ENCODE measurements at regions not wholly inside any gene's neighbourhood (a gene's known extent, or its start where the extent isn't known, plus 50 kb on each side); places are given as distances from the start of the nearest gene placed in this dataset.
"Not testable (repeated sequence)": the region's sequence is repeated elsewhere in the genome, so short reads cannot be mapped to it uniquely, and the experiment has no call there.

DNA sequence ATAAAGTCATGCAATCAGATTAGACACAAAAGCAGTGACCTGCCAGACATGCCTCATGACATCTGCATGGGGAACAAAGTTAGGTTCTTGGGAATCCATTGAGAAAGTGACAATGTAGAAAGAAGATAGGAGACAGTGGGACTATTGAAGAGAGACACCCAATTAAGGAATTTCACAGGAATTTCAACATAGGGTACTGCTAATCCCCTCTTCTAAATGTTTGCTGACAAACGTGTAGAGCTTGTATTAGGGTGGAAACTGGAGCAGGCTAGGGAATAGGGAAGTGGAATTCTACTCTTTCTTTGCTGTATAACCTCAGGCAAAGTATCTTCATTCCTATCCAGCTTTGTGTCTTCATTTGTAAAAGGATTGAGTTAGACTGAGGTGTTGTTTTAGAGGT is 409.4 kb upstream of the SASH1 start:
- DNase-seq: no peak

DNA sequence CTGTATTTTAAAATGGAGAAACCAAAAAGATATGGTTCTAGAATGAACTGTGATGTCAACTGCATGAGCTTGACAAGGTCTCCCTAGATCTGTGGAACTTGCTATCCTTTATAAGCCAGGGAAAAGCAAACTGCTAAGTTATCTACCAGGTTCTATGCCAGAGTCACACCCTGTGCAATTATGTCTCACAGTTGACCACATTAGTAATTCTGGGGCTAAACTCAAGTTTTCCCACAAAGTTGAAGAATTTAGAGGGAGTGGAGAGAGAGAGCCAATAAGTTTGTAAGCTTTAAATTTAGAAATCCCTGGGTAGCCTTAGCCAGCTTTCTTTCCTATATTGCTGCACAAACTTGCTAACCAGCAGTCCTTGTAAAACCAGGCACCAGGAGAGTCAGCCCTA is 407.0 kb upstream of the SASH1 start:
- no peak for DNase-seq

DNA sequence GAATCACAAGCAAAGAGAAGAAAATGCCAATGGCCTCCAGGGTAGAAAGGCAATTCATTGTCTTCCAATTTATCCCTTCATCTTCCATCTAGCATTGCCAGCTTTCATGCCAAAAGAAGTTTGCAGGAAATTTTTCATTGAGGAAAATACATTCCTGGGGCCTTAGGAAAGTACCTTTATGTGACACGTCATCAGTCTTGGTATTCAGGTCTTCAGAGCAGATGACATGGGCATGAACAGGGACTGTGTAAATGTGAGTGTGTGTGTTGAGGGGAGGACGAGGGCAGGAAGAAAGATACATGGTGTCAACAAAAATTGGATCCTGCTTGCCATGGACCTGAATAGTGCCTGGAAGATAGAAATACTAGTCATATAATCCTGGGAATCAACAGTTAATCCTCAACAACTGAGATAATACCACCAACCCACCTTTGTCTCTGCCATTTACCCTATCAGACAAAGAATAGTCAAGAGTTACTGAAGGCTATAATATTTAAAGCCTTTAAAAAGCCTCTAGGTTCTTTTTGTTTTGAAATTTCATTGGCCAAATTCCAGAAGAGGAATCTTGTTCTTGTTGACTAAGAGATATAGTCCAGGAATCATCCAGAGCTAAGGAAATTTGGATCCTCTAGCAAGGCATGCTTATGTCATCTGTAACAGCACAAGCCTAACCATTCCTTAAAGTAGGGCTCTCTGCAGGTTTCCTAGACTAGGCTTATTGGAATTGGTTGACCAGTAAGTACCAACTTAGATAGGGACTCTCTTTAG is 405.8 kb upstream of the SASH1 start:
- no peak for DNase-seq

DNA sequence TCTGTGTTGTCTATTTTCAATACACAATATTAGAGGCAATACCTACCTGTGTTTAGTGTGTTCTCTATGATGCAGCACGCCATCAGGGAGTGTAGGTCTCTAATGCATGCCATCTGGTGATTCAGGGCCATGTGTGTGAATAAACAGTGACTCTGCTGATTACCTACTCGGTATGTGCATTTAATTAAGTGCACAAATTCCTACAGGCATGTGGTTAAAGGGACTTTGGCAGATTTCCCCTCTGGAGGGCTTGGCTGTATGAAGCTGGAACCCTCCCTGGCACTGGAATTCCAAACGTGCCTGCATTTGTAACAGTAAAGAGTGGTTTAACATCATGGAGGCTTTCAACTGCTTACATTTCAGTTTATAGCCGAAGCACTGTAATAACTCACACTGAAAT is 401.5 kb upstream of the SASH1 start:
- no peak for DNase-seq

DNA sequence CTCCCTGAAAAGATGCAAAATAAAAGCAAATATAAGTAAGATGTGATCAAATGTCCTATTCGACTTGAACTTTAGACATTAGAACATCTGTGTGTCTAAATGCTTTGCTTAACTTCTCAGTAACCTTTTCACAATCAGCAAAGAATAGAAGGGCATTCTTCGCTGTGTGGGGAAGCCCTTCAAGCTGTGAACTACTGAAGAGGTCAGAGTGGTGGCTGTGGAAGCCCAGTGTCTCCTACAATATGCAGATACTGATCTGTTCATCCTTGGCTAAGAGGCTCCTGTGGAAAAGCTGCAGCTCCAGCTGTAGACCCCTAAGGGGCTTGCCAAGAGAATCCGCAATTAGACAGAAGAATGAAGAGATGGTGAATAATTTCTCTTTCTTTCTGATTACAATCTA is 400.3 kb upstream of the SASH1 start:
- no peak for DNase-seq

DNA sequence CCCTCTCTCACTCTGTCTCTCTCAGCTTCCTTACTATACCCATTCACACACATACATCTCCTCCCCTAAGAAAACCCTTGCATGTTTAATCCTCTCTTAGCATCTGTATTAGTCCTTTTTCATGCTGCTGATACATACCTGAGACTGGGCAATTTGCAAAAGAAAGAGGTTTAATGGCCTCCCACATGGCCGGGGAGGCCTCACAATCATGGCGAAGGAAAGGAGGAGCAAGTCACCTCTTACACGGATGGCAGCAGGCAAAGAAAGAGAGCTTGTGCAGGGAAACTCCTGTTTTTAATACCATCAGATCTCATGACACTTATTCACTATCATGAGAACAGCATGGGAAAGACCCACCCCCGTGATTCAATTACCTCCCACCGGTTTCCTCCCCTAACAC is 398.5 kb upstream of the SASH1 start:
- no peak for DNase-seq

DNA sequence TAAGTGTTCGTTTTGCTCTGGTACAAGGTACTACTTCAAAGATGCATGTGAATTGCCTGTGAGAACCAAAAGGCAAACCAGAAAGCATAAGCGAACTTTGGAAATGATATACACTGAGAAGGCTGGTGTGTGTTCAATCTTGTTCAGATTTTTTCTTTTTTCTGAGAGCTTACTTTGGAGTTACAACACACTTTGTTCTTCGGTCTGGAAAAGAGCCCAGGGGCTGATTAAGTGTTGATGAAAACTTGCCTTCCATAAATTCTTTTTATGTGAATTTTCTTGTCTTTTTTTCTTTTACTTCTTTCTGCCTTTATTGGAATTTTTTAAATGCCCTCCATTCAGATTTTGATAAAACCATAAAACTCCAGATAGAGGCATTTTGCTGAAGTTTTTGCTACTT is 395.1 kb upstream of the SASH1 start:
- DNase-seq: no peak

DNA sequence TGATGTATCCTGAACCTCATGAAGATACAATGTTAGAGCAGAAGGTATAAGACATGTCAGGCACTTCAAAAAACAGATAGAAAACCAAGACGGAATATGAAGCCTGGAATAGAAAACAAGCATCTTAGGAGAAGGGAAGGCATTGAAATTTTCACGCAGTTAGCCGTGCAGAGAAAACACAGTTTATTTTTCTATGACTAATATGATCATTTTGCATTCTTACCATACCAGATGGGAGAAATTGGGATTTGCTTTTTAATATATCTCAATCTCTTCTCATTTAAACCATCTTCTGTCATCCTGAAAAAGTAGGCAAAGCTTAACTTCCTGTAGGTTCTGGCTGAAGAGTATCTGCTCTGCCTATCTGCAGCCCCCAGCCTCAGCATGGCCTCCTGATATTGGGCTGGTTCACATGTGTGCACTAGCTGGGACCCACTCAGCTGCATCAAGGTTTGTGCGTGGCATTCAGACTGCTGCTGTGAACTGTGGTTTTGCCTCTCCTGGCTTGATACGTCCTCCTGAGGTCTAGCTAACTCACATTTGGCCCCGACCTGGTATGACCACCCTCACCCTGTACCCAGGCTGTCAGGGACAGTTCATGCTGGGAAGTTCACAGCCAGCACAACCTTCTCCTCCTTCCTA is 392.5 kb upstream of the SASH1 start:
- no peak for DNase-seq

DNA sequence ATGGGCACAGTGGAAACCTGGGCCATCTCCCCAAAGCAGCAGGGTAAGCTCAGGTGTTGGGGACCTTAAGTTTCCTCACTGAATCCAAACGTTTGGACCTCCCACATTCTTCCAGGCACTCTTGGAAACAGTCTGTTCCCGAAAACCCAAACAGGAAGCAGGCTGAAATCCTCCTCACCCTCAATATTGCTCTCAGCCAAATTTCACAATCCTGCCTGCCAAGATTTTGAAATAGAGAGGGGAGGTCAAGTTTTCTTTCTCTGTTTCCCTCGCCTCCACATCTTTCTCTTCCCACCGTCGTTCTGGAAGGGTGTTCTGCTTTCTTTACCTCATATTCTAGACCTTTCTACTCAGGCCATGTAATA is 392.0 kb upstream of the SASH1 start:
- no peak for DNase-seq

DNA sequence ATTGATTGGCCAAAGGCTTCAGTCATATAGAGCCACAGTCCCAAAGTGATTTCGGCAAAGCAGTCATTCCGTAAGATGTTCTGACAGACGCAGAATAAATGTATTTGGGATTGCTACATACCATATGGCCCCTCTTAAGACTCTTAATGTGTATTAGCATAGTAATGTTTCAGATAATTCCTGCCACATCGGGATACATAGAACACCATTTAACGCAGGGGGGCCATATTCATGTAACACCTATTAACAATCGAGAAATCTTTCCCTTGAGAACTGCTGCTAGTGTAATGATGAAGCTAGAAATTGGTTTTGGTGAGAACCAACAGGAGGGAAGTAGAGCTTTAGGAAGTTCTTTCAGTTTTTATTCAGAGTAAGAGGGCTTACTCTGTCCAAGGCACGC is 390.9 kb upstream of the SASH1 start:
- DNase-seq: no peak

DNA sequence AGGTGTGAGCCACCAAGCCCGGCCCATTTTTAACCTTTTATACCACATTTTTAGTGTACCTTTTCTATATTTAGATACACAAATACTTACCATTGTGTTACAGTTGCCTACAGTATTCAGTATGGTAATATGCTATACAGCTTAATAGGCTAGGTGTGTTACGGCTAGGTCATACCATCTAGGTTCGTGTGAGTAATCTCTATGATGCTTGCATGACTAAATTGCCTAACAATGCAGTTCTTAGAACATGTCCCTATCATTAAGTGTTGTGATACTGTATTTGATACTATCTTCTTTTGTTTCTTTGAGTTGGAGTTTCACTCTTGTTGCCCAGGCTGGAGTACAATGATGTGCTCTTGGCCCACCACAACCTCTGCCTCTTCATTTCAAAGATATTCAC is 387.7 kb upstream of the SASH1 start:
- no peak for DNase-seq

DNA sequence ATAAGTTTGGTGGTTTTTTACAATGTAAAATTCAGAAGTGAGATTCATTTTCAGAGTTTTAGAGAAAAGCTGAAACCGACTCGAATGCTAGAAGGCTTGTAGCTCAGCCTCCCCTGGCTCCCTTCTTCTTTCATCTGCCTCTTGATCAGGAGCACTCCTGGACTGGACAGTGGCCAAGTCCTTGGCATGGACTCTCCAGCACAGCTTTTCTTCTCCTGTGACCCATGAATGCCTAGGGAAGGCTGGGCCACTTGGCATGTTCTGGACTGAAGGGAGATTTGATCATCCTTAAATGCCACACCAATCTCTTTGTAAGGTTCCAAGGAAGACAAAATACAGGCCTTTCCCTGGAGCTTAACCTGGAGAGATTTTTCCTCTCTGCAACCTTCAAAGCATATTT is 384.0 kb upstream of the SASH1 start:
- DNase-seq: no peak

DNA sequence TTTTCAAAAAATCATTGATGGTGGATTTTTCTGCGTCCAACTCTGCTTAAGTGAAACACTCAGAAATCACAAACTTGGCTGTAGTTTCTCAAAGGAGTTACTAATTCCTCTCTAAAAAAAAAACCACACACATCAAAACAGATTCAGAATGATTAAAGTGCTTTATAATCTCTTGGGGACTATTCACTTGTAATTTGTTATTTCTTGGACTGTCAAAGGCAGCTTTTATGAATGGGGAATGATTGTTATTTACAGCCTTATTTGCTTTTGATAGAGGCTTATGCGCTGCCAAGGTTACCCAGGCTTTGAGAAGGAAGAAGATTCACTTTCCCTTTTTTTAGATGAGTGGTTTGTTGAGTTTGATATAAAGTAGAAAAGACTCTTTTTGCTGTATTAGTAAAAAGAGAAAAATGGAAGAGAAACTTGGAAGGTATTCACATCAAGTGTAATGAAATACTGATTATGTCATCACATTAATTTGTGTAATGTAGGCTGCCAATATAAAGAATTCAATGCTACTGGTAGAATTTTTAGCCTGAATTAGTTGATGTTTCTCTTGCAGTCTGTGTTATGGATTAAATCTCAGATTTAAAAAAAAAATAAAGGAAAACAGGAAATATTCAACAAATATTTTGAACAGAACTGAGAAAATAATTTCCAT is 381.0 kb upstream of the SASH1 start:
- no peak for DNase-seq

DNA sequence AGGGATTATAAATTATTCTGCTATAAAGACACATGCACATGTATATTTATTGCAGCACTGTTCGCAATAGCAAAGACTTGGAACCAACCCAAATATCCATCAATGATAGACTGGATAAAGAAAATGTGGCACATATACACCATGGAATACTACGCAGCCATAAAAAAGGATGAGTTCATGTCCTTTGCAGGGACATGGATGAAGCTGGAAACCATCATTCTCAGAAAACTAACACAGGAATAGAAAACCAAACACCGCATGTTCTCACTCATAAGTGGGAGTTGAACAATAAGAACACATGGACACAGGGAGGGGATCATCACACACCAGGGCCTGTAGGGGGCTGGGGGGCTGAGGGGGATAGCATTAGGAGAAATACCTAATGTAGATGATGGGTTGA is 377.2 kb upstream of the SASH1 start:
- DNase-seq: not testable (repeated sequence)

DNA sequence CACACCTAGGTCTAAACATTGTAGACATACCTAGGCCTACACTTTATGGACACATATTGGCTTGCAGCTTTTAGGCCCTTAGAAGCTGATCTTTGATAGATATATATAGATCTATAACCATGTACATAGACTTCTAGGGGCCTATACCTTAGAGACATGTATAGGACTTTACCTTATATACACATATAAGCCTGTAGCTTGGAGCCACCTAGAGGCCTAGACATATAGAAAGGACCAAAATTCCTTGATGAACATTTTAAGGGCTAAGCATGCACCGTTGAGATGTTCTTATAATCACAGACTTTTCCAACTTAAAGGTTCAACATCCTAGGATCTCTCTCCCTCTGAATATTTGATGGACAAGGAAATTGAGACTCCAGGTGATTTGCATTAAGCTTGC is 371.7 kb upstream of the SASH1 start:
- no peak for DNase-seq

DNA sequence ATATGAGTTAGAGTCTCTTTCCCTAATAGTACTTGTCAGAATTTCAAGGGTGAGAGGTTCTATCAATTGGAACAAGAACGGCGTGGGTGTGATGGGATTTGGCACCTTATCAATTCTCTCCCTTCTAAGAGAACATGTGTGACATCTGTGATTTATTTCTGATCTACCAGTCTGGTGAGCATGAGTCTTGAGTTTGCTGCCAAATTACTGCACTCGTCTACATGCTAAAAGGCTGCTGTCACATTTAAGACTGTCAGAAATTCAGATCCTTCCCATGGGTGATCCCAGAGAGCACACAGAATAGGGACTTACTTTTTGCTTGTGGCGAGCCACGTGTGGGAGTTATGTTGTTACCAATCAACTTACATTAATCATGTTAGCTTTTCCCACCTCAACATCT is 370.2 kb upstream of the SASH1 start:
- no peak for DNase-seq

DNA sequence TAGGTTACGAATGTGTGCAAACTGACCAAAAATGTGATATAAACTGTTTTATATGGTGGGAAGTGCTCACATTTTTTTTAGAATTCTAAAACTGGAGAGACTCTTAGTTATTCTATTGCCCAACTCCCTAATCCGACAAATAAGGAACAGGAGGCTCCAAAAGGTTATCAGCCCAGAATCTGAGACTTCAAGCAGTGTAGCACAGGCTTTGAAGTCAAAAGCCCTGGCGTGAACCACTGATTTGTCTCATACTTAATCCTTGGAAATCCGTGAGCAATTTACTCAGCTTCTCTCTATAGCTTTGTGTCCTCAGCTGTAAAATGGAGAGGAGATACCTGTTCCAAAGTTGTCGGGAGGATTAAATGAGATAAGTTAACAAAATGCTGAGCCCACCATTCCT is 368.8 kb upstream of the SASH1 start:
- no peak for DNase-seq

DNA sequence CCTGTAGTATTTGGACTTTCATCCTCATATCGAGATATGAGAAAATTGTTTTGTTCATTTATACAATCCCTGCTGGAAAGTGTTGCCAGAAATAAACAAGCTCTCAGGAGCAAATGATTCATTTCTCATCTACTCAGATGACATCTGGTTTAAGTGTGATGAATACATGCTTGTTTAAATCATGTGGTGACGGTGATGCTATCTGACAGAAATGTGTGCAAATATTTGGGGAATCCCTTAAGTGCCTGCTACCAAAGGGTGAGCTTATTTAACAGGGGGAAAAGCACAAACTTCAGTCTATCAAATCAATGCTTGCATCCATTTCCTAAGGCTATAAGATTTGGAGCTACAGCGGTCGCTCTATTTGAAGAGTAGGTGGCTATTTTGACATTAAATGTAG is 368.3 kb upstream of the SASH1 start:
- DNase-seq: no peak

DNA sequence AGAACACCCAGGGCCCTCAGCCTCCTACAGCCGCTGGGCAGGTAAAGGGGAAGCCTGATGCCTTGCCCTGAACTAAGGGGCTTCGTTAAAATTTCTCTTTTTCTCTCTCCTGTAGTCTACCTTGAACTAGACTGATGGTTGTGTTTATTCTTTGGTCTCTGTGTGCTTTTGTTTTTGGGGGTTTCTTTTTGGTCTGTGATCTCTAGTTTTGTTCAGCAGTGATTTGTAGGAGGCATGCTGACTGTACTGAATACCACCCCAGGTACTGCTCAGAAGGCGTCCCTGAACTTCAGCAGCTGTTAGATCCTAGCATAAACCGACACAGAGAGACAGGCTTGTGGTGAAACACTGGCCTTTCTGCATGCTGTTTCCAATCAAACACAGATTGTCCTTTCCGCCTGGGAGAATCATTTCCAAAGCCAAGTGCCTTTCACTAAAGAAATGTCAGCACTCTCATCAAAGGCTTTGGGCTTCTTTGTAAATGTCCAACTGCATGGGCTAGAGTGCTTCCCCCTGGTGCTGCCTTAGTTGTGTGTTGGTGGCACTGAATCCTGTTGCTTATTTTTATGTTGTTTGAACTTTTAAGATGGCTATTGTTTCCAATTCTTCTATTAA is 364.7 kb upstream of the SASH1 start:
- no peak for DNase-seq

DNA sequence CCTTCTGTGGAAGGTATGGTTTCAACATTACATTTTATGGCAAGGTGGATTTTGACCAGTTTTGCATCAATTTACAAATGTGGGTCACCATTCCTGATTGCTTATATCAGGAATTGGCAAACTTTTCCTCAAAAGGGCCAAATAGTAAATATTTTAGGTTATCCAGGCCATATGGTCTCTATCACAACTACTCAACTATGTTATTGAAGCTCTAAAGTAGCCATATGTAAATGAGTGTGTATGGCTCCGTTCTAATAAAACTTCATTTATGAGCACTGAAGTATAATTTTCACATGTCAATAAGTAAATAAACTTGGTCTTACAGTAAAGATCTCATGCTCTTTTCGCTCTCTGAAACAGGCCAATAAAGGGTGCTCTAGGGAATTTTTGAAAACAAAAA is 362.7 kb upstream of the SASH1 start:
- no peak for DNase-seq

DNA sequence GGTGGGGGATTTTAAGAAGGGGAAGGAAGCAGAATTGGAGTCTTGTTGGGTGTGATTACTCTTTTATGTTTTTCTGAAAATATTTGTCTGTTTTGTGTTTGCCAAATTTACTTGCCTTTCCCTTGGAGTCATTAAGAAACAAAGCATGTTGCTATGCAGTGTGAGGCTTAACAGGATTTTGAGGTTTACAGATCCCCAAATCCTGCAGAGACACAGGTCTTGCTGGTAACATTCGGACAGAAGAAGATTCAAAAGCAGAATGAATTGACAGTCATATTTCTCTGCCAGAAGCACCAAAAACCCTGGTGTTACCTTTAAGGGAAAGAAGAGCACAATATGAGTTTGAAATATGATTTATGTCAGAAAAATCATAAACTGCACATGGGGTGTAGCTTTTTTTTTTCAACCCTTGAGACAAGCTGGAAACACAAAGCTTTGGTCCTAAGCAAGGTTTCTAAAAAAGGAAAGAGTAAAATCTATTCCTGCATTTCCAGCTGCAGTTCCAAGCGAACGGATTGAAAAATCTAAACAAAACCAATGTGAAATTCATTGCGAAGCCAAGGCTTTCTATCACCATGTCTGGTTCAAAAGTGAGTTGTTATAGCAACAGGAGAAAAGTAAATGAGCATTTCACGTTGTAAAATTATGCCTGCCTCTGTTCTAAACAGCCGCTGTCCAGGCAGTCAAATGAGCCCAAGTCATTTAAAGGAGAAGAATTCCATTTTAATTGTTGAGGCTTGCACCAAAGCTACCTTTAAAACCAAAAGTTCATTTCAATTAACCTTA is 358.9 kb upstream of the SASH1 start:
- no peak for DNase-seq

DNA sequence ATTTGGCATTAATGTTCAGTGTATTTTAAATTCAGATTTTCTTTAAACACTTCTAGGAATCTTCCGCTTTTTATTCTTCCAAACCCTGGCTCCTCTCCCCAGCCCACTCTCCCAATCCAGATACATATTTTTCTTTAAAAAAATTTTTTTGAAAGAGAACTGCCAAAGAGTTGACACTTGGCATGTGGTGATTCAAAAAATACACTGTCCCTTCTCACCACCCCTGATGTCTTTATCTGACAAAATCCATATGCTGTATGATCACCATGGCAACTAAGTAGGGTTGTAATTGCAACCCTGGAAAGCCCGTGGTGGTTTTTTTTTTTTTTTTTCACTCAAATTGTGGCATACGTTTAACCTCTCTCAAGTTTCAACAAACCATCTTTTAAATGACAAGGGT is 355.8 kb upstream of the SASH1 start:
- DNase-seq: no peak

DNA sequence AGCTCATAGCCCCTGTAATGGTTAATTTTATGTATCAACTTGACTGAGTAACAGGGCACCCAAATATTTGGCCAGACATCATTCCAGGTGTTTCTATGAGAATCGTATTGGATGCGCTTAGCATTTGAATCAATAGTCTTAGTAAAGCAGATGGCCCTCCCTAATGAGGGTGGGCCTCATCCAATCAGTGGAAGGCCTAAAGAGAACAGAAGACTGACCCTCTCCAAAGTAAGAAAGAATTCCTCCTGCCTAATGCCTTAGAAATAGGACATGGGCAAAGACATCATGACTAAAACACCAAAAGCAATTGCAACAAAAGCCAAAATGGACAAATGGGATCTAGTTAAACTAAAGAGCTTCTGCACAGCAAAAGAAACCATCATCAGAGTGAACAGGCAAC is 352.5 kb upstream of the SASH1 start:
- no peak for DNase-seq
